Posterior cingulate gyrus (tissue), 11 donors: ENCODE measurements at regions not wholly inside any gene's neighbourhood (a gene's known extent, or its start where the extent isn't known, plus 50 kb on each side); places are given as distances from the start of the nearest gene placed in this dataset.

Source experiments
- DNase-seq, 10 donors: peaks; one replicate each; pipeline versions ENCODE4 v3.0.0 to v3.0.0-alpha.2; 2020 to 2021; ENCODE audit warnings: mixed read lengths in 3 of 10
- intact Hi-C: fragments of 100-400 bp; cut with DNase I; formaldehyde crosslinking; loops from one replicate; pipeline ENCODE4 v1.15.1; 2023

DNA sequence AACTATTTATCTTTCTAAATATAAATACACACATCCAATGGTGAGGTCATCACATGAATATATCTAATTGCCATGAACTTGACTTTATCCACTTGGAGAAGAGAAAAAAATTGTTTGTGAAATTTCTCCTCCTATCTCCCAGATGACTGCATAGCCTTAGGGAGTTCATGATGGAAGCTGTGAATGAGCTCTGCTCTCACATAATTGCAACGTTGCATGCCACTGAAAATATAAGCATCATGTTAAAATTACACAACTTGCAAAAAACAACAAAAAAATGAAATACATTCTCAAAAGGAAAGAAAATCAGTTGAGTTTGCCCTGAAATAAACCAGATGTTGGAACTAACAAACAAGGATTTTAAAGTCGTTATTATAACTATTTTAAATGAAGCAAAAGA lies 50.6 kb upstream of the OSR1 start:
- DNase-seq: no peak
- intact Hi-C loops: no loop called here

DNA sequence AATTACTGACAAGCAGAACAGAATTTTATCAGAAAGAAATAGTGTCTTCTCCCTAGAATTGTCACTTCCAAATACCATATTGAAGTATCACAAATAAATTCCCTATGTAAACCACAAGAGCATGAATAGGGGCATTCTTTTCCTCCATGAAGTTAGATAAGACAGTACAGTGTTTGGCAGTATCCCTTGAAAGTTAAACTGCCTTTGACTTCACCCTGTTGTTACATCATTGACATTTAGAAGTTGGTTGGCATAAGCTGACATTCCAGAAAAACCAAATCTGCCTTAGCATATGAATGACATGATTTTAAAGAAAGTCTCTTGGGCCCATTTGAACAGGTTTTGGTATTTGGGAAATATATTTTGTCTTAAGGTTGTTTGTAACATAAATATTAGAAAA lies 50.2 kb upstream of the OSR1 start:
- DNase-seq: no peak

More for the DNA sequence above, 50.2 kb upstream of the OSR1 start:
- intact Hi-C loops: no loop called here
